H1 (cell line): ENCODE measurements at regions not wholly inside any gene's neighbourhood (a gene's known extent, or its start where the extent isn't known, plus 50 kb on each side); places are given as distances from the start of the nearest gene placed in this dataset.

ENCODE experiments used
- POLR2AphosphoS5 ChIP-seq: IDR thresholded peaks from 2 replicates; pipeline ENCODE4 v1.6.1; 2011; ENCODE audit warnings: low read depth, low read length
- TAF1 ChIP-seq: IDR thresholded peaks from 2 replicates; pipeline ENCODE4 v1.6.1; 2011; ENCODE audit warnings: mild to moderate bottlenecking, low read depth, low read length
- TF ChIP-seq, protein P1 (sequence below): IDR thresholded peaks from 2 replicates; pipeline ENCODE4 v1.6.1; 2012; ENCODE audit warnings: inconsistent platforms

DNA sequence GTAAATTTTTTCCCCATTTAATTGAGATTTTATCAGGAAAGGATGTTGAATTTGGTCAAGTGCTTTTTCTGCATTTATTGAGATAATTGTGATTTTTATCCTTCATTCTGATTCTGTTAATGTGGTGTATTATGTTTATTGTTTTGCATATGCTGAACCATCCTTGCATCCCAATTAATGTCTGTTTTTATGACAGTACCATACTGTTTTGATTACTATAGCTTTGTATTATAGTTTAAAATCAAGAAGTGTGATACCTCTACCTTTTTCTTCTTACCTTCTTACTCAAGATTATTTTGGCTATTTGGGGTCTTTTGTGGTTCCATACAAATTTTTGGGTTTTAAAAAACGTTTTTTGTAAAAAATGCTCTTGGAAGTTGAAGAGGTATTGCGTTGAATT, 357.2 kb downstream of the REEP3 start:
- no peak for TF ChIP-seq POLR2AphosphoS5
- TF ChIP-seq TAF1: no peak
- TF ChIP-seq, protein P1, sequence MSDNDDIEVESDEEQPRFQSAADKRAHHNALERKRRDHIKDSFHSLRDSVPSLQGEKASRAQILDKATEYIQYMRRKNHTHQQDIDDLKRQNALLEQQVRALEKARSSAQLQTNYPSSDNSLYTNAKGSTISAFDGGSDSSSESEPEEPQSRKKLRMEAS: no peak
